Activated CD8-positive, alpha-beta T cell treated with anti-CD3 and anti-CD28 coated beads for 36 hours (primary cell): ENCODE measurements at regions not wholly inside any gene's neighbourhood (a gene's known extent, or its start where the extent isn't known, plus 50 kb on each side); places are given as distances from the start of the nearest gene placed in this dataset.

Experiments used
- ATAC-seq: fragments of 200-7000 bp; cut with Tn5 transposase; one replicate; pipeline ENCODE4 v1.10.0; 2021; ENCODE audit warnings: mild to moderate bottlenecking, moderate library complexity
- CTCF ChIA-PET: fragments of 350-600 bp; sonication (Branson Sonifier 250); formaldehyde crosslinking; loops from one replicate; lab custom pipeline; 2021; ENCODE audit warnings: antibody characterized with exemption; lab: Charles Lee
- POLR2A ChIA-PET: fragments of 350-600 bp; sonication (Branson Sonifier 250); formaldehyde crosslinking; loops from one replicate; lab custom pipeline; 2021; ENCODE audit warnings: antibody characterized with exemption; lab: Charles Lee
- DNase-seq: peaks from one replicate; pipeline ENCODE4 v3.0.0-alpha.2; 2020
- H3K27ac Mint-ChIP-seq: one replicate; pipeline ENCODE4 v1.8.0; 2021; ENCODE audit warnings: mild to moderate bottlenecking, mixed read lengths
- H3K27me3 Mint-ChIP-seq: one replicate; pipeline ENCODE4 v1.8.0; 2021; ENCODE audit warnings: mixed read lengths
- H3K36me3 Mint-ChIP-seq: one replicate; pipeline ENCODE4 v1.8.0; 2021; ENCODE audit warnings: low read depth, mixed read lengths
- H3K4me1 Mint-ChIP-seq: one replicate; pipeline ENCODE4 v1.8.0; 2021; ENCODE audit warnings: low read depth, mixed read lengths
- H3K4me3 Mint-ChIP-seq: one replicate; pipeline ENCODE4 v1.8.0; 2021; ENCODE audit warnings: mild to moderate bottlenecking, moderate library complexity, mixed read lengths
- H3K9me3 Mint-ChIP-seq: one replicate; pipeline ENCODE4 v1.8.0; 2021; ENCODE audit warnings: mixed read lengths
- CTCF ChIP-seq: fragments of 200-600 bp; IDR thresholded peaks from one replicate; pipeline ENCODE4 v1.8.0; 2022; ENCODE audit warnings: antibody characterized with exemption, mild to moderate bottlenecking
- intact Hi-C: fragments of 100-400 bp; cut with micrococcal nuclease; formaldehyde crosslinking; loops from one replicate; pipeline ENCODE4 v1.10.0; 2022

GRCh38 chr6:9851541-9852380 is 563.1 kb downstream of the TFAP2A start:
- peaks cover 30% of the 10 kb centered on the region for H3K9me3 Mint-ChIP-seq
- ATAC-seq = no peak
- no peak for DNase-seq
- TF ChIP-seq CTCF = no peak
- ChIA-PET POLR2A (no interaction called here), CTCF (no interaction called here)
- H3K4me1 Mint-ChIP-seq = no peaks in the 10 kb centered on the region
- H3K4me3 Mint-ChIP-seq = no peak overlapping the region
- intact Hi-C loops = no loop called here
- no peaks in the 10 kb centered on the region for H3K36me3 Mint-ChIP-seq
- H3K27me3 Mint-ChIP-seq = no peaks in the 10 kb centered on the region
- H3K27ac Mint-ChIP-seq = no peak overlapping the region

- ChIA-PET POLR2A (no interaction called here), CTCF (no interaction called here)
- DNase-seq (no peak), ATAC-seq (no peak)
- H3K4me3 Mint-ChIP-seq = no peak overlapping the region
- H3K36me3 Mint-ChIP-seq = no peaks in the 10 kb centered on the region
- H3K27ac Mint-ChIP-seq = no peak overlapping the region
- H3K9me3 Mint-ChIP-seq = peaks cover 30% of the 10 kb centered on the region
- no peak for TF ChIP-seq CTCF
- no peaks in the 10 kb centered on the region for H3K4me1 Mint-ChIP-seq
- H3K27me3 Mint-ChIP-seq = no peaks in the 10 kb centered on the region
- intact Hi-C loops = no loop called here
Measured at GRCh38 chr6:9851006-9851405, 563.9 kb downstream of the TFAP2A start.

GRCh38 chr6:9848094-9848493 is 566.8 kb downstream of the TFAP2A start:
- intact Hi-C loops = no loop called here
- CTCF ChIA-PET = no interaction called here
- TF ChIP-seq CTCF = no peak
- H3K27ac Mint-ChIP-seq = no peak overlapping the region
- no peak for DNase-seq
- H3K27me3 Mint-ChIP-seq = no peaks in the 10 kb centered on the region
- H3K4me1 Mint-ChIP-seq = no peaks in the 10 kb centered on the region
- peak; percentile 55 for ATAC-seq
- no peak overlapping the region for H3K4me3 Mint-ChIP-seq
- POLR2A ChIA-PET = no interaction called here
- H3K9me3 Mint-ChIP-seq = peaks cover 12% of the 10 kb centered on the region
- no peaks in the 10 kb centered on the region for H3K36me3 Mint-ChIP-seq

GRCh38 chr6:9841886-9842725 is 572.8 kb downstream of the TFAP2A start:
- Mint-ChIP-seq H3K27me3 (no peaks in the 10 kb centered on the region), H3K4me1 (no peaks in the 10 kb centered on the region), H3K27ac (no peak overlapping the region), H3K36me3 (no peaks in the 10 kb centered on the region), H3K4me3 (no peak overlapping the region), H3K9me3 (peaks cover 2% of the 10 kb centered on the region)
- intact Hi-C loops = no loop called here
- CTCF ChIA-PET = no interaction called here
- POLR2A ChIA-PET = no interaction called here
- ATAC-seq = no peak
- no peak for DNase-seq
- TF ChIP-seq CTCF = no peak

GRCh38 chr6:9834233-9834632 is 580.6 kb downstream of the TFAP2A start:
- Mint-ChIP-seq H3K36me3 (no peaks in the 10 kb centered on the region), H3K27me3 (no peaks in the 10 kb centered on the region), H3K4me1 (no peaks in the 10 kb centered on the region), H3K27ac (no peak overlapping the region), H3K9me3 (peaks cover 3% of the 10 kb centered on the region), H3K4me3 (no peak overlapping the region)
- TF ChIP-seq CTCF = no peak
- no peak for ATAC-seq
- ChIA-PET POLR2A (no interaction called here), CTCF (no interaction called here)
- intact Hi-C loops = no loop called here
- no peak for DNase-seq
